OCI-LY3 (cell line): ENCODE measurements at regions not wholly inside any gene's neighbourhood (a gene's known extent, or its start where the extent isn't known, plus 50 kb on each side); places are given as distances from the start of the nearest gene placed in this dataset.

Experiments used
- H2AFZ ChIP-seq: fragments of 200-600, 300-600 bp; shearing (Covaris generic); 2 replicates; pipeline ENCODE4 v1.6.0; 2014; ENCODE audit warnings: antibody characterized with exemption, low read depth, low read length
- H3K27ac ChIP-seq: fragments of 200-600, 300-600 bp; sonication (generic); 2 replicates; pipeline ENCODE4 v1.5.1; 2014; ENCODE audit warnings: mild to moderate bottlenecking, low read length, moderate library complexity, mixed read lengths
- H3K27me3 ChIP-seq: fragments of 200-600, 300-600 bp; sonication (generic); 2 replicates; pipeline ENCODE4 v1.6.1; 2014; ENCODE audit warnings: low read depth, low read length, mixed read lengths
- H3K36me3 ChIP-seq: fragments of 200-600, 300-600 bp; sonication (generic); replicated peaks from 2 replicates; pipeline ENCODE3; 2014; ENCODE audit warnings: low read depth, low read length, mixed read lengths
- H3K4me1 ChIP-seq: fragments of 300-600, 200-600 bp; sonication (generic); 2 replicates; pipeline ENCODE4 v1.6.1; 2014; ENCODE audit warnings: low read length, mixed read lengths
- H3K4me2 ChIP-seq: fragments of 200-600, 300-600 bp; sonication (generic); 2 replicates; pipeline ENCODE4 v1.6.1; 2014; ENCODE audit warnings: low read length, mixed read lengths
- H3K4me3 ChIP-seq: fragments of 300-600, 200-600 bp; sonication (generic); 2 replicates; pipeline ENCODE4 v1.5.1; 2014; ENCODE audit warnings: antibody characterized with exemption, mild to moderate bottlenecking, low read length, moderate library complexity
- H3K79me2 ChIP-seq: fragments of 300-600, 200-600 bp; shearing (Covaris generic); 2 replicates; pipeline ENCODE4 v1.6.1; 2014; ENCODE audit warnings: mild to moderate bottlenecking, low read length, mixed read lengths
- H3K9ac ChIP-seq: fragments of 300-600, 200-600 bp; shearing (Covaris generic); 2 replicates; pipeline ENCODE4 v1.6.0; 2014; ENCODE audit warnings: mild to moderate bottlenecking, low read length, moderate library complexity
- H3K9me3 ChIP-seq: fragments of 200-600, 300-600 bp; shearing (Covaris generic); 2 replicates; pipeline ENCODE4 v1.6.1; 2014; ENCODE audit warnings: low read length, mixed read lengths; ENCODE audit not compliant: insufficient read depth
- H4K20me1 ChIP-seq: fragments of 200-600, 300-600 bp; sonication (generic); 2 replicates; pipeline ENCODE4 v1.6.1; 2016; ENCODE audit warnings: low read length, mixed read lengths; ENCODE audit not compliant: insufficient read depth
- CTCF ChIP-seq: fragments of 200-600, 300-600 bp; sonication (generic); IDR thresholded peaks from 2 replicates; pipeline ENCODE4 v1.5.1; 2014; ENCODE audit warnings: antibody characterized with exemption, low read length, low read depth
- EZH2phosphoT487 ChIP-seq: fragments of 200-600 bp; shearing (Covaris generic); IDR thresholded peaks from 2 replicates; pipeline ENCODE4 v1.6.1; 2018; ENCODE audit warnings: antibody characterized with exemption, mixed run types, low read depth

DNA sequence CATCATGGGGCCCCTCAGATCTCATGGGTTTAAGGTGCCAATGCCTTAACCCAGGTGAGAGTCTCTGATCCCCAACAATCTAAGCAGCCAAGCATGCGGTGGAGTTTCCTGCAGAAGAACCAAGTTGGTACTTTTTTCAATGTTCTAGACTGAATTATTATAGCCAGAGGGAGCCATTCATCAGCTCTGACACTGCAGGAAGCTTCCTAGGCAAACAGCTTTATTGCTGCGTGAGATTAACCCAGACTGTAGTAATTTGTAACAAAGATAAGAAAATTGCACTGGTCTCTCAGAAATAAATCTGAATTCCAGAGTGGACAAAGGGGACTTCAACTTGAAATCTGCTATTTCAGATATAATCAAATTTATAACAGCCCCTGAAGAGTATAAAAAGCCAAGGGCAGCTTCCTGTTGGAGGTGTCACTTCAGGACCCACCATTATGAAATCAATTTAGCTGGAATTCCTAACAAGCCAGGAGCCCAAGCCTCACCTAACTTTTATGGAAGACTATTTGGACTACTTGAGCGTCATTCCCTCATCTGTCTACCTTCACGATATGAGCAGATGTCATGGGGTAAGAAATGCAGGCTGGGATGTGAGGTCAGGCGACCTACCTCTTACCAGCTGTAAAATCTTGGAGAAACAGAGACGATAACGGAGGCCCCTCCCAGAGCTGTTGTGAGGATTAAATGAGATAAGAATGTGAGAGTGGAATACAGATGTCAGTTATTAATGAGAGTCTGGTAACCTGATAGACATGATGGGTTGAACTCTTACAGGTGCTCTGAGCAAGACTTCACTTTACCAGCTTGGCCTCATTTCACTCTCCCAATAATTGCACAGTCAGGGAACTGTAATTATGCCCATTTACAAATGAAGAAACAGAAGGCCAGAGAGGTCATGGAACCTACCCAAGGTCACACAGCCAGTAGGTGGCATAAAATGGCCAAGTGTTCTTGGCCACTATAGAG lies 135.1 kb downstream of the RRAGC start:
- TF ChIP-seq CTCF = no peak
- no peak for TF ChIP-seq EZH2phosphoT487
- Histone ChIP-seq H3K27me3 (peaks cover 5% of the 10 kb centered on the region; the same call in 1 of the 2 replicates), H3K9ac (no peak overlapping the region)

GRCh38 chr1:38721816-38722215 lies 137.8 kb downstream of the RRAGC start:
- TF ChIP-seq EZH2phosphoT487 (no peak), CTCF (no peak)
- H4K20me1 ChIP-seq = no peaks in the 10 kb centered on the region
- no peak overlapping the region for H3K9ac ChIP-seq
- no peaks in the 10 kb centered on the region for H3K27me3 ChIP-seq
- no peak overlapping the region for H2AFZ ChIP-seq
- no peaks in the 10 kb centered on the region for H3K9me3 ChIP-seq
- H3K27ac ChIP-seq = no peak overlapping the region
- no peak overlapping the region for H3K4me2 ChIP-seq
- H3K79me2 ChIP-seq = no peaks in the 10 kb centered on the region
- no peaks in the 10 kb centered on the region for H3K4me1 ChIP-seq
- H3K36me3 ChIP-seq = no peaks in the 10 kb centered on the region
- H3K4me3 ChIP-seq = no peak overlapping the region

More for the DNA sequence above, 135.1 kb downstream of the RRAGC start:
- Histone ChIP-seq H3K4me3 (no peak overlapping the region), H3K27ac (no peak overlapping the region), H2AFZ (no peak overlapping the region), H4K20me1 (no peaks in the 10 kb centered on the region), H3K4me2 (no peak overlapping the region), H3K4me1 (no peaks in the 10 kb centered on the region), H3K36me3 (no peaks in the 10 kb centered on the region), H3K9me3 (no peaks in the 10 kb centered on the region), H3K79me2 (no peaks in the 10 kb centered on the region)

DNA sequence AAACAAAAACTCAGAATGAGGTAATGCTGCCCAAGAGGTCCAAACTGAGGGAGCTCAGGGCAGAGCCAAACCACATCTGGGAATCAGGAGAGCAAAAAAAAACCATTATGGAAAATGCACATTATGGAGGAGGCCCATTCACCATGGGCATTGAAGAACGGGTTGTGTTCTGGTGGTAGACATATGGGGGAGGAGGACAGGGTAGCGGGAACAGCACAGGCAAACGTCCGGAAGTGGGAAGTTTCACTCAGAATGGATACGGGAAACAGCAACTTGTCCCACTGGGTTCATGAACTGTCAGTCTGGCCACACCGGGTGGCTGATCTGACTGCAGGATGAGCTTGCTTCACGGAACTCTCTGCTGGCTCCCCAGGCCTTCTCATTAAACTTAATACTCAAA lies 139.7 kb downstream of the RRAGC start:
- Histone ChIP-seq H3K4me1 (no peaks in the 10 kb centered on the region), H3K4me2 (no peak overlapping the region), H3K4me3 (no peak overlapping the region), H3K9me3 (no peaks in the 10 kb centered on the region), H3K27me3 (no peaks in the 10 kb centered on the region), H4K20me1 (no peaks in the 10 kb centered on the region), H3K36me3 (no peaks in the 10 kb centered on the region), H2AFZ (no peak overlapping the region), H3K27ac (no peak overlapping the region), H3K9ac (no peak overlapping the region), H3K79me2 (no peaks in the 10 kb centered on the region)
- TF ChIP-seq CTCF (no peak), EZH2phosphoT487 (no peak)

DNA sequence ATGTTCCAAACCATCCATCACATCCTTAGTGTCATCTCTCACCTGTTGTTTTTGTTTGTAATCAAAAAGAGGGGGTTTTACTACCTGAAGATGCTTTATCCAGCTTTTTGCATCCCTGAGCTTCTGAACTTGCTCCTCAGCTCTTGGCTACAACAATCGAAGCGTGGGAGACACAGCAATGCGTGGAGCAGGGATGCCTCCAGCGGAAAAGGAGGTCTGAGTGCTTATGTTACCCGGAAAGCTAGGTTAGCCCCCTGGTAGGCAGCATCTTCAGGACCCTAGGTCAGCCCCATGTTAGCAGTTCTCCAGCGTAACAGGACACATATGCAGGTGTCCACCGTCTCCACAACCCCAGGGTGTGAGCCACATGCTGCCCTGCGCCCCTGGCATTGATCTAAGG lies 141.5 kb downstream of the RRAGC start:
- no peak overlapping the region for H2AFZ ChIP-seq
- H3K9me3 ChIP-seq = no peaks in the 10 kb centered on the region
- no peaks in the 10 kb centered on the region for H3K4me1 ChIP-seq
- H3K36me3 ChIP-seq = no peaks in the 10 kb centered on the region
- no peak overlapping the region for H3K4me3 ChIP-seq
- no peak overlapping the region for H3K27ac ChIP-seq
- TF ChIP-seq EZH2phosphoT487 (no peak), CTCF (no peak)
- H3K9ac ChIP-seq = no peak overlapping the region
- no peaks in the 10 kb centered on the region for H3K79me2 ChIP-seq
- no peaks in the 10 kb centered on the region for H3K27me3 ChIP-seq
- no peaks in the 10 kb centered on the region for H4K20me1 ChIP-seq
- no peak overlapping the region for H3K4me2 ChIP-seq
